GM12878 (cell line): ENCODE measurements at regions not wholly inside any gene's neighbourhood (a gene's known extent, or its start where the extent isn't known, plus 50 kb on each side); places are given as distances from the start of the nearest gene placed in this dataset.

Experiments
- ATAC-seq: fragments of 200-7000 bp; cut with Tn5 transposase; 3 replicates; pipeline ENCODE4 v1.9.1; 2020; ENCODE audit warnings: mild to moderate bottlenecking, moderate library complexity
- BruUV-seq: library from RNA; stranded (reverse); fragments of 400-500 nt; replicated peaks from 2 replicates; lab custom pipeline; 2021; lab: Mats Ljungman, UMichigan
- CTCF ChIA-PET: fragments of 300-600 bp; sonication (Branson Sonifier 250); formaldehyde crosslinking; extraction: SDS; loops from one replicate; lab custom pipeline; 2021; ENCODE audit warnings: inconsistent platforms; lab: Yijun Ruan, JAX
- POLR2A ChIA-PET: fragments of 350-600 bp; formaldehyde crosslinking; extraction: SDS; loops from one replicate; lab custom pipeline; 2021; ENCODE audit warnings: inconsistent platforms; lab: Charles Lee
- RAD21 ChIA-PET: fragments of 300-600 bp; sonication (Branson Sonifier 250); formaldehyde crosslinking; loops from one replicate; lab custom pipeline; 2023; ENCODE audit warnings: antibody characterized with exemption; ENCODE audit not compliant: unreplicated experiment; lab: Charles Lee
- SMC1A ChIA-PET: fragments of 300-600 bp; sonication (Branson Sonifier 250); formaldehyde crosslinking; loops from one replicate; lab custom pipeline; 2023; ENCODE audit not compliant: unreplicated experiment, uncharacterized antibody; lab: Charles Lee
- DNase-seq: peaks from one replicate; pipeline ENCODE4 v3.0.0-alpha.2; 2011; ENCODE audit warnings: low read depth, low spot score
- FAIRE-seq: peaks from 3 replicates; lab custom pipeline; 2011; peaks lifted over from hg19 to GRCh38; lab: Jason Lieb, UNC
- H2AFZ ChIP-seq: 2 replicates; pipeline ENCODE4 v1.6.0; 2011; ENCODE audit warnings: low read depth, low read length, control low read depth; ENCODE audit not compliant: control insufficient read depth
- H3K27ac ChIP-seq: 2 replicates; pipeline ENCODE4 v1.5.1; 2011; ENCODE audit warnings: control low read depth; ENCODE audit not compliant: control insufficient read depth, insufficient read depth
- H3K27me3 ChIP-seq, 2 experiments: replicated peaks in 1 of 2; 2 replicates each; pipeline versions ENCODE4 v1.6.0 to v1.6.1; 2011; ENCODE audit warnings: low read length in 1 of 2; ENCODE audit not compliant: control insufficient read depth in 2 of 2, insufficient read depth in 2 of 2
- H3K36me3 ChIP-seq, 2 experiments: 2 replicates each; pipeline ENCODE4 v1.5.1; 2011; ENCODE audit warnings: low read length in 1 of 2; ENCODE audit not compliant: control insufficient read depth in 2 of 2, insufficient read depth in 2 of 2
- H3K4me1 ChIP-seq: 2 replicates; pipeline ENCODE4 v1.6.1; 2011; ENCODE audit warnings: mild to moderate bottlenecking, low read length, moderate library complexity, mixed read lengths; ENCODE audit not compliant: control insufficient read depth, insufficient read depth
- H3K4me2 ChIP-seq: 2 replicates; pipeline ENCODE4 v1.6.0; 2011; ENCODE audit warnings: control low read depth; ENCODE audit not compliant: control insufficient read depth, insufficient read depth
- H3K4me3 ChIP-seq: fragments of 200-600 bp; sonication (generic); 2 replicates; pipeline ENCODE4 v1.5.1; 2016
- H3K79me2 ChIP-seq: 2 replicates; pipeline ENCODE4 v1.6.0; 2011; ENCODE audit warnings: low read length; ENCODE audit not compliant: control insufficient read depth, insufficient read depth
- H3K9ac ChIP-seq: 2 replicates; pipeline ENCODE4 v1.8.0; 2011; ENCODE audit warnings: low read length, control low read depth, mixed read lengths; ENCODE audit not compliant: control insufficient read depth, insufficient read depth
- H3K9me3 ChIP-seq: replicated peaks from 3 replicates; pipeline ENCODE4 v1.5.1; 2011; ENCODE audit warnings: mild to moderate bottlenecking, low read length; ENCODE audit not compliant: control insufficient read depth, insufficient read depth
- H4K20me1 ChIP-seq: 2 replicates; pipeline ENCODE4 v1.6.0; 2011; ENCODE audit not compliant: control insufficient read depth, insufficient read depth
- JUND ChIP-seq: IDR thresholded peaks from 2 replicates; pipeline ENCODE4 v1.6.1; 2012; ENCODE audit warnings: low read depth, mild to moderate bottlenecking, low read length, improper control_type of control experiment, moderate library complexity
- NBN ChIP-seq: fragments of 450-650 bp; IDR thresholded peaks from 2 replicates; pipeline ENCODE4 v1.6.1; 2016
- NFYA ChIP-seq: IDR thresholded peaks from 2 replicates; pipeline ENCODE4 v1.6.1; 2011; ENCODE audit warnings: low read depth, mild to moderate bottlenecking, low read length, improper control_type of control experiment, borderline replicate concordance
- RAD21 ChIP-seq: IDR thresholded peaks from 2 replicates; pipeline ENCODE4 v1.6.1; 2011; ENCODE audit warnings: mild to moderate bottlenecking, low read depth, low read length, moderate library complexity; ENCODE audit not compliant: insufficient read depth
- RUNX3 ChIP-seq: IDR thresholded peaks from 2 replicates; pipeline ENCODE4 v1.6.1; 2012; ENCODE audit warnings: low read length, inconsistent platforms
- SIN3A ChIP-seq: IDR thresholded peaks from 2 replicates; pipeline ENCODE4 v1.6.1; 2012; ENCODE audit warnings: low read depth, low read length, improper control_type of control experiment
- SMARCA5 ChIP-seq: fragments of 450-650 bp; IDR thresholded peaks from 2 replicates; pipeline ENCODE4 v1.6.1; 2017; ENCODE audit warnings: mild to moderate bottlenecking
- SRF ChIP-seq, 2 experiments: IDR thresholded peaks; 2 replicates each; pipeline ENCODE4 v1.6.1; 2011; ENCODE audit warnings: low read depth in 2 of 2, low read length in 2 of 2, mild to moderate bottlenecking in 1 of 2, moderate library complexity in 1 of 2
- TCF3 ChIP-seq: IDR thresholded peaks from 2 replicates; pipeline ENCODE4 v1.6.1; 2012; ENCODE audit warnings: low read depth, mild to moderate bottlenecking, low read length, borderline replicate concordance; ENCODE audit not compliant: insufficient read depth
- WGBS: methylation state at CpG from one replicate; pipeline ENCODE4 v1.1.6; 2016; ENCODE audit warnings: low lambda C conversion rate; ENCODE audit not compliant: insufficient replicate concordance, insufficient coverage; ENCODE audit errors: missing lambda C conversion rate; 5-methylcytosine and 5-hydroxymethylcytosine counted together
- in situ Hi-C: fragments of 300-500 bp; cut with MboI; formaldehyde crosslinking; loops from 9 replicates; pipeline ENCODE4 v1.14.3; 2018; ENCODE audit warnings: mixed read lengths
- intact Hi-C: fragments of 100-400 bp; cut with micrococcal nuclease; formaldehyde crosslinking; loops from one replicate; pipeline ENCODE4 v1.14.2; 2022; ENCODE audit not compliant: unreplicated experiment
- TF ChIP-seq, protein P1 (sequence below): IDR thresholded peaks from 2 replicates; pipeline ENCODE4 v1.6.1; 2011; ENCODE audit warnings: mild to moderate bottlenecking, low read depth, low read length, moderate library complexity; ENCODE audit not compliant: insufficient replicate concordance
- TF ChIP-seq, protein P2 (sequence below): fragments of 150-350 bp; IDR thresholded peaks from 2 replicates; pipeline ENCODE4 v1.6.1; 2014; ENCODE audit warnings: mild to moderate bottlenecking, low read depth, low read length
- TF ChIP-seq, protein P3 (sequence below): fragments of 450-650 bp; formaldehyde crosslinking; IDR thresholded peaks from 2 replicates; pipeline ENCODE4 v1.4.0; 2020; ENCODE audit warnings: mild to moderate bottlenecking, moderate library complexity
- TF ChIP-seq, protein P4 (sequence below): IDR thresholded peaks from 2 replicates; pipeline ENCODE4 v1.6.1; 2012; ENCODE audit warnings: low read depth, low read length, improper control_type of control experiment

DNA sequence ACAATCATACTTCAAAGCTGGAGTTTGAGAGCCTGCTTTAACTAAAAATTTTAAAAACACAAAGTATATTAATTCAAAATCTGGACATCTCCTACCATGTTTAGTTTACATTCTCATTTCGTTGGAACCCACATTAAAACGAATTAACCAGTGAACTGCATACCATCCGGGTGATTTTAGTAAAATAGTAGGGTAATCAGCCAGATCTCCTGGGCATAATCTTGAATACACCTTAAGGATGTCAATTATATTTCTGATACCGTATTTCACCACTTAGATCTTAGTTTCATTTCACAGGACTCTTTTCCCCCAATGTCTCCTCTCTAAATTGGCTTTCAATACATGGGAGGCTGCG lies 175.6 kb upstream of the PFKP start (continued):
- TF ChIP-seq, protein P1, sequence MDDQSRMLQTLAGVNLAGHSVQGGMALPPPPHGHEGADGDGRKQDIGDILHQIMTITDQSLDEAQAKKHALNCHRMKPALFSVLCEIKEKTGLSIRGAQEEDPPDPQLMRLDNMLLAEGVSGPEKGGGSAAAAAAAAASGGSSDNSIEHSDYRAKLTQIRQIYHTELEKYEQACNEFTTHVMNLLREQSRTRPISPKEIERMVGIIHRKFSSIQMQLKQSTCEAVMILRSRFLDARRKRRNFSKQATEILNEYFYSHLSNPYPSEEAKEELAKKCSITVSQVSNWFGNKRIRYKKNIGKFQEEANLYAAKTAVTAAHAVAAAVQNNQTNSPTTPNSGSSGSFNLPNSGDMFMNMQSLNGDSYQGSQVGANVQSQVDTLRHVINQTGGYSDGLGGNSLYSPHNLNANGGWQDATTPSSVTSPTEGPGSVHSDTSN: no peak
- TF ChIP-seq RAD21 (no peak), SIN3A (no peak)
- TF ChIP-seq, protein P2, sequence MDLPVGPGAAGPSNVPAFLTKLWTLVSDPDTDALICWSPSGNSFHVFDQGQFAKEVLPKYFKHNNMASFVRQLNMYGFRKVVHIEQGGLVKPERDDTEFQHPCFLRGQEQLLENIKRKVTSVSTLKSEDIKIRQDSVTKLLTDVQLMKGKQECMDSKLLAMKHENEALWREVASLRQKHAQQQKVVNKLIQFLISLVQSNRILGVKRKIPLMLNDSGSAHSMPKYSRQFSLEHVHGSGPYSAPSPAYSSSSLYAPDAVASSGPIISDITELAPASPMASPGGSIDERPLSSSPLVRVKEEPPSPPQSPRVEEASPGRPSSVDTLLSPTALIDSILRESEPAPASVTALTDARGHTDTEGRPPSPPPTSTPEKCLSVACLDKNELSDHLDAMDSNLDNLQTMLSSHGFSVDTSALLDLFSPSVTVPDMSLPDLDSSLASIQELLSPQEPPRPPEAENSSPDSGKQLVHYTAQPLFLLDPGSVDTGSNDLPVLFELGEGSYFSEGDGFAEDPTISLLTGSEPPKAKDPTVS: no peak

DNA sequence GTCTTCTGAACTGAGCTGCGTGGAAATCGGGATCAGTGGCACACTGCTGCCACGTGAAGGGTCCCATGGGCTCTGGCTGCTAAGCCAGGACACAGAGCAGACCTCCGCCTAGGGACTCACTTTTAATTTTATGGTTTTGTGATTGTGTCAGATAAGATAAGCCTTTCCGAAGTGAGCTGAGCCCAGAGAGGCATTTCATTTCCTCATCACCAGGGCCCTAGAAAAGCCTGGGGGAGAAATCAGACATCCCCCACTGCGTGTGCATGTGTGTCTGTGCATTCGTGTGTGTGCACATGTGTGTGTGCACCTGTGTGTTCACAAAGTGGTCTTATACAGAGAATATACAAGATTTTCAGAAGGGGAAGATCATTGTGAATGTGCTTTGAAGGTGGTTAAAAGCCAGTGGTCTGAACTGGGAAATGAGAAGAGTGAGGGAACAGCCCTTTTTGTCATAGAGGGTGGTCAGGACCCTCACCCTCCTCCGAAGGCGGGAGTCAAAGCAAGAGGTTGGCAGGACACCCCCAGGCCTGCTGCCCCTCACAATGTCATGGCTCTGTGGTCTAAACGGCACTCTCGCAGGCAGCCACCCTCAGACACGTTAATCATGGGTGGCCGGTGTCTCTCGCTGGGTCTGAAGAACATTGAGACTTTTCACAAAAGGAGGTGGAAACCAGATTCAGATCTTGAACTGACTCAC lies 176.1 kb upstream of the PFKP start:
- no TSS peak for BruUV-seq
- intact Hi-C loops: no loop called here
- Histone ChIP-seq H2AFZ (no peak overlapping the region), H3K27me3 (peaks cover 0 to 2% of the 10 kb centered on the region in 2 experiments; a peak in 1 of 4 replicates), H3K4me3 (no peak overlapping the region), H3K79me2 (no peaks in the 10 kb centered on the region), H3K9me3 (no peaks in the 10 kb centered on the region), H3K36me3 (no peaks in the 10 kb centered on the region), H4K20me1 (no peaks in the 10 kb centered on the region), H3K4me2 (no peak overlapping the region), H3K4me1 (no peaks in the 10 kb centered on the region), H3K27ac (no peak overlapping the region), H3K9ac (no peak overlapping the region)
- in situ Hi-C loops: no loop called here
- WGBS: 35% methylated on average over 14 of the region's 14 CpGs
- RAD21 ChIA-PET: no interaction called here
- DNase-seq (no peak), FAIRE-seq (no peak), ATAC-seq (no peak)
- POLR2A ChIA-PET: no interaction called here
- CTCF ChIA-PET: no interaction called here
- SMC1A ChIA-PET: no interaction called here
- TF ChIP-seq JUND (no peak), SIN3A (no peak), TCF3 (no peak), NFYA (no peak), NBN (no peak), SMARCA5 (no peak), RUNX3 (no peak), SRF (IDR thresholded peaks at IDR 0.05; ENCODE audit: low read depth in 2 of 2, low read length in 2 of 2) (no peak)
- TF ChIP-seq, protein P3, sequence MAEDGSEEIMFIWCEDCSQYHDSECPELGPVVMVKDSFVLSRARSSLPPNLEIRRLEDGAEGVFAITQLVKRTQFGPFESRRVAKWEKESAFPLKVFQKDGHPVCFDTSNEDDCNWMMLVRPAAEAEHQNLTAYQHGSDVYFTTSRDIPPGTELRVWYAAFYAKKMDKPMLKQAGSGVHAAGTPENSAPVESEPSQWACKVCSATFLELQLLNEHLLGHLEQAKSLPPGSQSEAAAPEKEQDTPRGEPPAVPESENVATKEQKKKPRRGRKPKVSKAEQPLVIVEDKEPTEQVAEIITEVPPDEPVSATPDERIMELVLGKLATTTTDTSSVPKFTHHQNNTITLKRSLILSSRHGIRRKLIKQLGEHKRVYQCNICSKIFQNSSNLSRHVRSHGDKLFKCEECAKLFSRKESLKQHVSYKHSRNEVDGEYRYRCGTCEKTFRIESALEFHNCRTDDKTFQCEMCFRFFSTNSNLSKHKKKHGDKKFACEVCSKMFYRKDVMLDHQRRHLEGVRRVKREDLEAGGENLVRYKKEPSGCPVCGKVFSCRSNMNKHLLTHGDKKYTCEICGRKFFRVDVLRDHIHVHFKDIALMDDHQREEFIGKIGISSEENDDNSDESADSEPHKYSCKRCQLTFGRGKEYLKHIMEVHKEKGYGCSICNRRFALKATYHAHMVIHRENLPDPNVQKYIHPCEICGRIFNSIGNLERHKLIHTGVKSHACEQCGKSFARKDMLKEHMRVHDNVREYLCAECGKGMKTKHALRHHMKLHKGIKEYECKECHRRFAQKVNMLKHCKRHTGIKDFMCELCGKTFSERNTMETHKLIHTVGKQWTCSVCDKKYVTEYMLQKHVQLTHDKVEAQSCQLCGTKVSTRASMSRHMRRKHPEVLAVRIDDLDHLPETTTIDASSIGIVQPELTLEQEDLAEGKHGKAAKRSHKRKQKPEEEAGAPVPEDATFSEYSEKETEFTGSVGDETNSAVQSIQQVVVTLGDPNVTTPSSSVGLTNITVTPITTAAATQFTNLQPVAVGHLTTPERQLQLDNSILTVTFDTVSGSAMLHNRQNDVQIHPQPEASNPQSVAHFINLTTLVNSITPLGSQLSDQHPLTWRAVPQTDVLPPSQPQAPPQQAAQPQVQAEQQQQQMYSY (CRISPR knock-in tag): no peak
- TF ChIP-seq, protein P4, sequence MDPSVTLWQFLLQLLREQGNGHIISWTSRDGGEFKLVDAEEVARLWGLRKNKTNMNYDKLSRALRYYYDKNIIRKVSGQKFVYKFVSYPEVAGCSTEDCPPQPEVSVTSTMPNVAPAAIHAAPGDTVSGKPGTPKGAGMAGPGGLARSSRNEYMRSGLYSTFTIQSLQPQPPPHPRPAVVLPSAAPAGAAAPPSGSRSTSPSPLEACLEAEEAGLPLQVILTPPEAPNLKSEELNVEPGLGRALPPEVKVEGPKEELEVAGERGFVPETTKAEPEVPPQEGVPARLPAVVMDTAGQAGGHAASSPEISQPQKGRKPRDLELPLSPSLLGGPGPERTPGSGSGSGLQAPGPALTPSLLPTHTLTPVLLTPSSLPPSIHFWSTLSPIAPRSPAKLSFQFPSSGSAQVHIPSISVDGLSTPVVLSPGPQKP: no peak
